Jurkat, Clone E6-1 (cell line): ENCODE measurements at regions not wholly inside any gene's neighbourhood (a gene's known extent, or its start where the extent isn't known, plus 50 kb on each side); places are given as distances from the start of the nearest gene placed in this dataset.

ENCODE experiments used
- DNase-seq: peaks from one replicate; pipeline ENCODE4 v3.0.0-alpha.2; 2011; ENCODE audit warnings: low read depth, low spot score
- H3K4me3 ChIP-seq: 2 replicates; pipeline ENCODE4 v1.5.1; 2011; ENCODE audit warnings: mild to moderate bottlenecking, low read length, control low read depth, moderate library complexity

- DNase-seq, result no peak
- no peak overlapping the region for H3K4me3 ChIP-seq
These were observed 78.4 kb upstream of the PMEPA1 start for GRCh38 chr20:57787990-57788781.

DNA sequence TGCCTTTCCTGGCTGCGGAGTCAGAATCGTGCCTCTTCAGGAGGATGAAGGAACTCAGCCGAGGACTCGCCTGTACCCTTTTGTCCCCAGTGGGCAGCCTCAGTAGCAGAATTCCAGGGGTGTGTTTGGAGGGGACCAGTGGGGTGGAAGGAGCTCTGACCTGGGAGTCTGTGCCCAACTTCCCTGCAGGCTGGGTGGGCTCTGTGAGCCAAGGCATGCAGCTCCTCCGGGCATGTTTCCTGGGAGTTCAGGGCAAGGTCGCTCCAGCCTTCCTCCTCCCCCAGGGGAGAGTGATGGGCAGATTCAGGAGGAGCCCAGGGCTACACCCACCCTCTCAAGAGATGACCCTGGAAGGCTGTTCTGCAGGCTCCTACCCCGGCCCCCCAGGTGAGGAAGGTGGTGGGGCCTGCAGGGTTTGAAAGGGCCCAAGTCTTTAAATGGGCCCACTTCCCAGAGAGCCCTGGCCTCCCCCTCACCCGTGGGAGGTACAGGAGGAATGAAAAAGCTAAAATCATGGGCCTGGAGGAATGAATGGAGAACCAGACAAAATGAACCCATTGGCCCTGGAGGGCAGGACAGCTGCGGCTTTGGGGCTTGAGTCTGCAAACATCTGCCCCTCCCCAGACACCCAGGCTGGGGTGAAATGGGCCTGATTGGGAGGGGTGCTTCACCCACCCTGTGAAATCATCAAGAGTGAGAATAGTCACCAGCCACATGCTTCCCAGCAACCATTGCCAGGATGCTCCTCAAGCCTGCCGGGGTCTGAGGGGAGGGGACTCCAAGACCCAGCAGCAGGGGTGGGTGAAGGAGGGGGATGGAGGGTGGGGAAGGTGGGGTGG is 77.6 kb upstream of the PMEPA1 start:
- no peak overlapping the region for H3K4me3 ChIP-seq
- no peak for DNase-seq

DNA sequence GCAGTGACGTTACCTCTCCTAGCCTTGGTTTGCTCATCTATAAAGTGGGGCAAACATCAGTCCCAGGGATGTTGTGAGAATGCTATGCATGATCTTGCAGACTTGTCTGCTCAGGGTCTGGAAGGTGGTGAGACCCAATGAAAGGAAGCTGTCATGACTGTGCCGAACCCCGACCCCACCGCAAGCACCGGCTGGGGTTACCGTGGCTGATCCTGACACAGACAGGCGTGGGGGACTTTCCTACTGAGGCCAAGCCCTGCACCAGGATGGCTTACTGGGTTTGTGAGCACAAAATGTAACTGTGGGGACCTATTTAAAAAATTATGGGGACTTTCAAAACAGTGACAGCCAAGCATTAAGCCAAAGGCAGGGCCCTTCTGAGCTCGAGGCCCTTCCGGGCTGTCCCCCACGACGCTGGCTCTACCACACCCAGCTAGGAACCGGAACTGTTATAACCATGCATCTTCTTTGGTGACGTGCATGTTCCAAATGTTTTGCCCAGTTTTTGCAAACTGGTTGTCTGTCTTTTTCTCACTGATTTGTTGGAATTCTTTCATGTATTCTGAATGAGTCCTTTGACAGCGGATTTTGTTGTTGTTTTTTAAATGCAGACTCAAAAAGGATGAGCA is 76.6 kb upstream of the PMEPA1 start:
- DNase-seq, result no peak
- no peak overlapping the region for H3K4me3 ChIP-seq

DNA sequence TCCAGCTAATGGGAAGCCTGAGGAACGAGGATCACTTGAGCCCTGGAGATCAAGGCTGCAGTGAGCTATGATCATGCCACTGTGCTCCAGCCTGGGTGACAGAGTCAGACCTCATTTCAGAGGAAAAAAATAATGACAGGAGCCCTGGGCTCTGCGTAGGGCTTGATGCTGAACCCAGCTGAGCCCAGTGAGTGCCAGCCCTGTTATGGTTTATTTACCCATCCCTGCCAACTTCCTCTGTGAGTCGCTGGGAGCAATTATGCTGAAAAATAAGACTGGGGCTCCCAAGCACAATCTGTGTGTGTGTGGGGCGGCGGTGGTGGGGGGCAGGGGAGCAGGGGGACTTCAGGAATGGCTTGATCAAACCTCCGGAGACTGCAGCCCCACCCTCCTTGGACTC is 75.9 kb upstream of the PMEPA1 start:
- H3K4me3 ChIP-seq, result no peak overlapping the region
- DNase-seq, result no peak

GRCh38 chr20:57785061-57785460 is 75.2 kb upstream of the PMEPA1 start:
- no peak overlapping the region for H3K4me3 ChIP-seq
- DNase-seq, result no peak

GRCh38 chr20:57783956-57784837 is 74.4 kb upstream of the PMEPA1 start:
- H3K4me3 ChIP-seq, result no peak overlapping the region
- no peak for DNase-seq

- no peak overlapping the region for H3K4me3 ChIP-seq
- DNase-seq, result no peak
These were observed 73.4 kb upstream of the PMEPA1 start for GRCh38 chr20:57783196-57783595.

DNA sequence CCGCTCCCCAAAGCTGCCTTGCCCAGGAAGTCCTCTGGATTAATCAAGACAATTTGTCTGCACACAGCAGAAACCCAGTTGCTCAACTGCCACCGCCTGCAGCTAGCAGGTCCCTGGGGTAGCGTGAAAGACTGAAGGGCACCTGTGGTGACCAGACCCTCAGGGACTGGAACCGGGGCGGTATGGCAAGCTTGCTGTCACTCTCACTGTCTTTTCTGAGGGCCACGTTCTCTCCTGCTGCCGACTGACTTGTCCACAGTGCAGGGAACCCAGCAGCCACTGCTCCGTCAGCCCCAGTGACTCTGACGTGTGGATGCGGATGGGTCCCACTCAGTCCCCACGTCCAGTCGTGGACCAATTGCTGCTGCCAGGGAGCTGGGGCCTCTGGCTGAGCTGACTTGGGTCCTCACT is 72.8 kb upstream of the PMEPA1 start:
- DNase-seq, result no peak
- no peak overlapping the region for H3K4me3 ChIP-seq

- H3K4me3 ChIP-seq, result no peak overlapping the region
- no peak for DNase-seq
These were observed 72.1 kb upstream of the PMEPA1 start for GRCh38 chr20:57781901-57782300.

GRCh38 chr20:57780906-57781305 is 71.1 kb upstream of the PMEPA1 start:
- no peak for DNase-seq
- H3K4me3 ChIP-seq, result no peak overlapping the region

DNA sequence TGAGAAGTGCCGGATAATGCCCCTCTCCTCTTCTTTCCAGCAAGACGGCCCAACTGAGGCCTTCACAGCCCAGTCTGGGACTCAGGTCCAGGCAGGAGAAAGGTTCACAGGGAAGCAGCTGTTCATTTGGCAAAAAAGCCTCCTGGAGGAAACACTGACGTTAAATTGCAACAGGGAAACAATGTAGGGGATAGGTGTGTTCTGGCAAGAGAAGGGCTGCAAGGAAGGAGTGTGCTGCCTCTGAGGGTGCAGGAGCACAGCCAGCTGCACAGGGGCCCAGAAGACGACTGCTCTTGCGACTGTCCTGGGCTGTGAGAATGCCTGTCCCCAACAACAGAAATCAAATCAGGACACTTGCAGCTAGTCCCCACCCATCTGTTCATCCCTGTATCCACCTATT is 70.6 kb upstream of the PMEPA1 start:
- no peak for DNase-seq
- no peak overlapping the region for H3K4me3 ChIP-seq

- no peak for DNase-seq
- H3K4me3 ChIP-seq, result no peak overlapping the region
These were observed 69.7 kb upstream of the PMEPA1 start for GRCh38 chr20:57779401-57780003.

DNA sequence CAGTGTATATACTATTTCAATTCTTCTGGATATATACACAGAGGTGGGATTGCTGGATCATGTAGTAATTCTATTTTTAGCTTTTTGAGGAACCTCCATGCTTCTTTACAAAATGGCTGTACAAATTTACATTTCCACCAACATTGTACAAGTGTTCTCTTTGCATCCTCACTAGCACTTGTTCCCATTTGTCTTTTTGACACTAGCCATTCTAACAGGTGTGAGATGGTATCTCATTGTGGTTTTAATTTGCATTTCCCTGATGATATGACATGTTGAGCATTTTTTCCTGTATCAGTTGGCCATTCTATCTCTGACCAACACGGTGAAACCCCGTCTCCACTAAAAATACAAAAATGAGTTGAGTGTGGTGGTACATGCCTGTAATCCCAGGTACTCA is 68.1 kb upstream of the PMEPA1 start:
- no peak for DNase-seq
- no peak overlapping the region for H3K4me3 ChIP-seq

DNA sequence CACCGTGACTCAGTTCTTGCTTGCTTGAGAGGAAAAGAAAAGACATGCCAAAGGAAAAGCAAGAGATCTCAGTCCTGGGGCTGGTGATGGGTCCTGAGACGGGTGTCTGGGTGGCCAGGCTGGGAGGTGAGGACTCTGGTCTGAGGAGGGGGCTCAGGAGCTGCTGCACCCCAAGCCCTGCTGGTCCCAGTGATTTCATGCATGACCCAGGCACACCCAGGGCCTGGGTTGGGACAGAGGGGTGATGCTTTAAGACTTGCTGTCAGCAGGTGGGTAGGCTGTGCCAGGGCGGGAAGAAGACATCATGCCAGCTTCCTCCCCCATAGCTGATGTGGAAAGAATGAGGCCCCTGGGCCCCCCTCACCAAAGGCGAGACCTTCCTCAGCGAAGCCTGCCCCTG is 65.1 kb upstream of the PMEPA1 start:
- no peak overlapping the region for H3K4me3 ChIP-seq
- DNase-seq, result no peak

DNA sequence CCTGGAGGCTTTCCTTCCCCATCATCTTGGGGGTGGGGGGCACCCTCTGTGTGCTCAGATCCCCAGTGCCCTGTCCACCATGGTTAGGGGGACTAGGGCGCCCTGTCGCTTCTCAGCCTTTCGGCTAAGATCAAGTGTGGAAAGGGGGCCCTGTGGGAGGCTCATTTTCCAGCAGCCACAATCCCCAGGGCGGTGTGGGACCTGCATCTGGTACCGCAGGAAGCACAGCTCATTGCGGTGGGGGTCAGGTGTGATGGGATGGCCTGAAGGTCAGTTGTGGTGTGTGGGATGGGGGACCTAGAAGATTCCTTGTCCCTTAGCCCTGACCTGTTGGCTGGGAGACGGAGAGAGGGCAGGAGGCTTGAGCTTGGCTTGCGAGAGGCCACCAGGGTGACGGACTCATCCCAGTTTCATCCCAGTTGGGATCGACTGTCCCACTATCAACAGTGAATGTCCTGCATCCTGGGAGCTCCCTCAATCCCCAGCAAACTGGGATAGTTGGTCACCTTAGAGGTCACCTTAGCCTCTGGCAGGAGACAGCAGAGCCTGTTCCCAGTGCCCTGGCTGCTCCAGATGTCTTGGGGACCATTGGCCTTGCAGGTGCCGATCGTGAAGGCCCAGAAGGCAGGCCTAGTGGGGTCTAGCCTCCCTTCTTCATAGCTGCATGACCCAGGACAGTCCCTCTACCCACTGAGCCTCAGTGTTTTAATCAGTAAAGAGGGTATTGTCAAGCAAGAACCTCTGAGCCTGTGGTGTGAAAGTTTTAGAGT is 64.5 kb upstream of the PMEPA1 start:
- H3K4me3 ChIP-seq, result no peak overlapping the region
- no peak for DNase-seq

- DNase-seq, result no peak
- H3K4me3 ChIP-seq, result no peak overlapping the region
These were observed 63.4 kb upstream of the PMEPA1 start for GRCh38 chr20:57773059-57773815.

- H3K4me3 ChIP-seq, result peak overlapping the region; percentile 32
- peak; percentile 72 for DNase-seq
These were observed 62.6 kb upstream of the PMEPA1 start for GRCh38 chr20:57772349-57772964.
